ENCODE measurements at regions not wholly inside any gene's neighbourhood (a gene's known extent, or its start where the extent isn't known, plus 50 kb on each side); places are given as distances from the start of the nearest gene placed in this dataset.

DNA sequence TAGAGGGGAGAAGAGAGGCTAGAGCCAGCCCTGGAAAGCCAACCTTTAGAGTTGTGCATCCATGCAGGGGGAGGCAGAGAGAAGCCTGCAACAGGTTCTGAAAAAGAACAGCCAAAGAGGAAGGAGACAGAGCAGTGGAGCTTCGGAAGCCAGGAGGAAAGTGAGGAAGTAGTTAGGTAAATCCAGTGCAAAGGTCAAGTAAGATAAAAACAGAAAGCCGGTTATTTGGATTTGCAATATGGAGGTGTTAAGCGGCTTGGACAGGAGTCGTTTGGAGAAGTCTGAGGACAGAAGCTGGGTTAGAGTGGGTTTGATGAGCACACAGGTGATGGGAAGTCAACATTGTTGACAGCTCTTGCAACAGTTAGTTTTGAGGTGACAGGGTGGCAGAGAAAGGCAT is 53.5 kb upstream of the FLT1 start:
- H3K9me3 ChIP-seq, result peaks cover 0 to 8% of the 10 kb centered on the region in 2 donors
- no peak for DNase-seq (ENCODE audit: low spot score)
- H3K27ac ChIP-seq, result no peak overlapping the region
- no peaks in the 10 kb centered on the region for H3K27me3 ChIP-seq
- no peak overlapping the region for H3K4me3 ChIP-seq
- H3K36me3 ChIP-seq, result no peaks in the 10 kb centered on the region
- TF ChIP-seq, protein P1, sequence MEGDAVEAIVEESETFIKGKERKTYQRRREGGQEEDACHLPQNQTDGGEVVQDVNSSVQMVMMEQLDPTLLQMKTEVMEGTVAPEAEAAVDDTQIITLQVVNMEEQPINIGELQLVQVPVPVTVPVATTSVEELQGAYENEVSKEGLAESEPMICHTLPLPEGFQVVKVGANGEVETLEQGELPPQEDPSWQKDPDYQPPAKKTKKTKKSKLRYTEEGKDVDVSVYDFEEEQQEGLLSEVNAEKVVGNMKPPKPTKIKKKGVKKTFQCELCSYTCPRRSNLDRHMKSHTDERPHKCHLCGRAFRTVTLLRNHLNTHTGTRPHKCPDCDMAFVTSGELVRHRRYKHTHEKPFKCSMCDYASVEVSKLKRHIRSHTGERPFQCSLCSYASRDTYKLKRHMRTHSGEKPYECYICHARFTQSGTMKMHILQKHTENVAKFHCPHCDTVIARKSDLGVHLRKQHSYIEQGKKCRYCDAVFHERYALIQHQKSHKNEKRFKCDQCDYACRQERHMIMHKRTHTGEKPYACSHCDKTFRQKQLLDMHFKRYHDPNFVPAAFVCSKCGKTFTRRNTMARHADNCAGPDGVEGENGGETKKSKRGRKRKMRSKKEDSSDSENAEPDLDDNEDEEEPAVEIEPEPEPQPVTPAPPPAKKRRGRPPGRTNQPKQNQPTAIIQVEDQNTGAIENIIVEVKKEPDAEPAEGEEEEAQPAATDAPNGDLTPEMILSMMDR (IDR thresholded peaks at IDR 0.05), result no peak
- no peaks in the 10 kb centered on the region for H3K4me1 ChIP-seq

DNA sequence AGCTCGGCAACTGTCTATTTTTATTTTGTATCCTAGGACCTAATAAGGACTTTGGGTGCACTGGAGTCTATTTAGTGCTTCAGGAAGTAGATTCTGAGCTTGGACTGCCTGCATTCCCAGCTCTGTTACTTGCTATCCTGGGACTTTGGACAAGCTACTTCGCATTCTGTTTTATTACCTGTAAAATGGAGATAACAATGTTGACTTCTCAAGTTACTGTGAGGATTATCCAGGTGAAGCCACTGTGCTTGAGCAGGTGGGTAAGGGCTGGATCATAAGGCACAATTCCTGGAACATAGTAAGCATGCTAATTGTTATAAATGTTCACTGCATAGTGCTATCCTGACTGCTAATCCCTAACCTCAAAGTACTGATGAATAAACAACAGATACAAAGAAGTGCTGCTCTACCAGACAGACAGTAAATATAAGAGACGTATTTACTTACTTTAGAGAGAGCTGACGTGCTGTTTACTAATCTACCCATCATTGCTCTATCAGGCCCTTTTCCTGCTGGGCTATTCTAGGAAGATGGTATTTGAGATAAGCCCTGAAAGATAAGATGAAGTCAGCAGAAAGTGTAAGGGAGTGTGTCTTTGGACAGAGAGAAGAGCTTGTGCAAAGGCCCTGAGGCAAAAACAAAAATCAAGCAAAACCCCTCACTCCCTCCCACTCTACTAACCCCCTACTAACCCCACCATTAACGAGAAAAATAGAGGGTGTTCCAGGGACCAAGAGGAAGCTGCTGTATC is 50.8 kb upstream of the FLT1 start:
- no peaks in the 10 kb centered on the region for H3K27me3 ChIP-seq
- peaks cover 0 to 12% of the 10 kb centered on the region in 2 donors for H3K9me3 ChIP-seq
- no peak for DNase-seq (ENCODE audit: low spot score)
- H3K4me1 ChIP-seq, result no peaks in the 10 kb centered on the region
- H3K36me3 ChIP-seq, result no peaks in the 10 kb centered on the region
- H3K4me3 ChIP-seq, result no peak overlapping the region
- H3K27ac ChIP-seq, result no peak overlapping the region
- TF ChIP-seq, protein P1 (IDR thresholded peaks at IDR 0.05), result no peak
